ENCODE measurements at regions not wholly inside any gene's neighbourhood (a gene's known extent, or its start where the extent isn't known, plus 50 kb on each side); places are given as distances from the start of the nearest gene placed in this dataset.

- no peaks in the 10 kb centered on the region for H3K4me1 Mint-ChIP-seq (ENCODE audit: unreplicated experiment)
- no peak for DNase-seq (ENCODE audit: low spot score)
- TF ChIP-seq CTCF (IDR thresholded peaks at IDR 0.05; ENCODE audit: unreplicated experiment) = no peak
- H3K27me3 Mint-ChIP-seq (ENCODE audit: unreplicated experiment) = no peaks in the 10 kb centered on the region
- H3K4me3 Mint-ChIP-seq (ENCODE audit: unreplicated experiment) = no peak overlapping the region
- no peak overlapping the region for H3K27ac Mint-ChIP-seq (ENCODE audit: unreplicated experiment)
- H3K36me3 Mint-ChIP-seq (ENCODE audit: low read depth, unreplicated experiment) = no peaks in the 10 kb centered on the region
- no peaks in the 10 kb centered on the region for H3K9me3 Mint-ChIP-seq (ENCODE audit: unreplicated experiment)
Measured at GRCh38 chr10:44651834-44652233, 259.3 kb upstream of the TMEM72 start.

DNA sequence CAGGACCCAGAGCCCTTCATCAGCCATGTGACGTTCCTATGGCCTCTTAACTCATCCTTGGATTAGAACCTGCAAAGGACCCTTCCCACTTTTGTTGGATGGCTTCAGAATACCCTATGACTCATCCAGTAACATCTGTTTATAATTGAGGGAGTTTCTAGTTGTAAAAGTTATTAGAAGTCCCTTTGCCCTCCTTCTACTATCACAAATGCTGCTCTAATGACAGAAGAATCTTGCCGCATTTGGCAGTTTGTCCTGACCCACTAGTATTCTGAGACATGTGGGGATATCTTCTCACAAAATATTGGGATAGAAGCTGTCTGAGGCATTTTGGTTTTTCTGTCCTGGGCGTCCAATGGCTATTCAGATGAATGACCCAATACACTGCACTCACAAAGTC lies 251.8 kb upstream of the TMEM72 start:
- DNase-seq (ENCODE audit: low spot score) = no peak
- TF ChIP-seq CTCF (IDR thresholded peaks at IDR 0.05; ENCODE audit: unreplicated experiment) = no peak
- Mint-ChIP-seq H3K27me3 (ENCODE audit: unreplicated experiment) (no peaks in the 10 kb centered on the region), H3K4me1 (ENCODE audit: unreplicated experiment) (no peaks in the 10 kb centered on the region), H3K4me3 (ENCODE audit: unreplicated experiment) (no peak overlapping the region), H3K9me3 (ENCODE audit: unreplicated experiment) (no peaks in the 10 kb centered on the region), H3K36me3 (ENCODE audit: low read depth, unreplicated experiment) (no peaks in the 10 kb centered on the region), H3K27ac (ENCODE audit: unreplicated experiment) (no peak overlapping the region)

GRCh38 chr10:44660271-44660670 lies 250.9 kb upstream of the TMEM72 start:
- H3K4me3 Mint-ChIP-seq (ENCODE audit: unreplicated experiment) = no peak overlapping the region
- no peaks in the 10 kb centered on the region for H3K9me3 Mint-ChIP-seq (ENCODE audit: unreplicated experiment)
- H3K36me3 Mint-ChIP-seq (ENCODE audit: low read depth, unreplicated experiment) = no peaks in the 10 kb centered on the region

GRCh38 chr10:44662051-44662450 lies 249.1 kb upstream of the TMEM72 start:
- Mint-ChIP-seq H3K4me1 (ENCODE audit: unreplicated experiment) (no peaks in the 10 kb centered on the region), H3K9me3 (ENCODE audit: unreplicated experiment) (no peaks in the 10 kb centered on the region)
- DNase-seq (ENCODE audit: low spot score) = no peak

More at GRCh38 chr10:44660271-44660670, 250.9 kb upstream of the TMEM72 start:
- no peak for DNase-seq (ENCODE audit: low spot score)
- no peak for TF ChIP-seq CTCF (IDR thresholded peaks at IDR 0.05; ENCODE audit: unreplicated experiment)
- Mint-ChIP-seq H3K27me3 (ENCODE audit: unreplicated experiment) (no peaks in the 10 kb centered on the region), H3K27ac (ENCODE audit: unreplicated experiment) (no peak overlapping the region), H3K4me1 (ENCODE audit: unreplicated experiment) (no peaks in the 10 kb centered on the region)

GRCh38 chr10:44668336-44668735 lies 242.8 kb upstream of the TMEM72 start:
- H3K4me1 Mint-ChIP-seq (ENCODE audit: unreplicated experiment) = no peaks in the 10 kb centered on the region
- peaks cover 2% of the 10 kb centered on the region for H3K36me3 Mint-ChIP-seq (ENCODE audit: low read depth, unreplicated experiment)
- H3K27ac Mint-ChIP-seq (ENCODE audit: unreplicated experiment) = no peak overlapping the region
- no peak for DNase-seq (ENCODE audit: low spot score)
- no peaks in the 10 kb centered on the region for H3K9me3 Mint-ChIP-seq (ENCODE audit: unreplicated experiment)
- H3K4me3 Mint-ChIP-seq (ENCODE audit: unreplicated experiment) = no peak overlapping the region
- TF ChIP-seq CTCF (IDR thresholded peaks at IDR 0.05; ENCODE audit: unreplicated experiment) = no peak
- peaks cover 4% of the 10 kb centered on the region for H3K27me3 Mint-ChIP-seq (ENCODE audit: unreplicated experiment)

More at GRCh38 chr10:44662051-44662450, 249.1 kb upstream of the TMEM72 start:
- Mint-ChIP-seq H3K4me3 (ENCODE audit: unreplicated experiment) (no peak overlapping the region), H3K27me3 (ENCODE audit: unreplicated experiment) (peaks cover 4% of the 10 kb centered on the region), H3K36me3 (ENCODE audit: low read depth, unreplicated experiment) (peaks cover 2% of the 10 kb centered on the region), H3K27ac (ENCODE audit: unreplicated experiment) (no peak overlapping the region)
- TF ChIP-seq CTCF (IDR thresholded peaks at IDR 0.05; ENCODE audit: unreplicated experiment) = no peak
